Endothelial cell (in vitro differentiated cells): ENCODE measurements at regions not wholly inside any gene's neighbourhood (a gene's known extent, or its start where the extent isn't known, plus 50 kb on each side); places are given as distances from the start of the nearest gene placed in this dataset.

Experiments used
- DNase-seq: peaks from one replicate; pipeline ENCODE4 v3.0.0; 2021; ENCODE audit warnings: low spot score
- H3K27ac Mint-ChIP-seq: one replicate; pipeline ENCODE4 v1.8.0; 2021; ENCODE audit warnings: mixed read lengths, inconsistent platforms; ENCODE audit not compliant: unreplicated experiment
- H3K27me3 Mint-ChIP-seq: one replicate; pipeline ENCODE4 v1.8.0; 2021; ENCODE audit warnings: mild to moderate bottlenecking, moderate library complexity, mixed read lengths, inconsistent platforms; ENCODE audit not compliant: unreplicated experiment
- H3K36me3 Mint-ChIP-seq: one replicate; pipeline ENCODE4 v1.8.0; 2021; ENCODE audit warnings: mild to moderate bottlenecking, low read depth, mixed read lengths, inconsistent platforms; ENCODE audit not compliant: unreplicated experiment
- H3K4me1 Mint-ChIP-seq: one replicate; pipeline ENCODE4 v1.8.0; 2021; ENCODE audit warnings: mild to moderate bottlenecking, mixed read lengths, inconsistent platforms; ENCODE audit not compliant: unreplicated experiment
- H3K4me3 Mint-ChIP-seq: one replicate; pipeline ENCODE4 v1.8.0; 2021; ENCODE audit warnings: mild to moderate bottlenecking, mixed read lengths, inconsistent platforms; ENCODE audit not compliant: unreplicated experiment
- H3K9me3 Mint-ChIP-seq: one replicate; pipeline ENCODE4 v1.8.0; 2021; ENCODE audit warnings: mixed read lengths, inconsistent platforms; ENCODE audit not compliant: unreplicated experiment
- CTCF ChIP-seq: fragments of 200-600 bp; sonication (generic); IDR thresholded peaks from one replicate; pipeline ENCODE4 v1.5.0; 2021; ENCODE audit warnings: antibody characterized with exemption; ENCODE audit not compliant: unreplicated experiment

GRCh38 chr2:139142252-139142880 lies 362.2 kb upstream of the NXPH2 start:
- Mint-ChIP-seq H3K9me3 (no peaks in the 10 kb centered on the region), H3K36me3 (no peaks in the 10 kb centered on the region), H3K27ac (no peak overlapping the region), H3K27me3 (peaks cover 2% of the 10 kb centered on the region), H3K4me3 (no peak overlapping the region), H3K4me1 (no peaks in the 10 kb centered on the region)
- TF ChIP-seq CTCF, result no peak
- DNase-seq, result peak; percentile 34

- Mint-ChIP-seq H3K4me1 (no peaks in the 10 kb centered on the region), H3K36me3 (no peaks in the 10 kb centered on the region), H3K27me3 (no peaks in the 10 kb centered on the region), H3K9me3 (no peaks in the 10 kb centered on the region), H3K4me3 (no peak overlapping the region), H3K27ac (no peak overlapping the region)
- TF ChIP-seq CTCF, result no peak
- no peak for DNase-seq
Measured at GRCh38 chr2:139124271-139124670, 344.1 kb upstream of the NXPH2 start.

GRCh38 chr2:139123795-139124194 lies 343.6 kb upstream of the NXPH2 start:
- Mint-ChIP-seq H3K4me1 (no peaks in the 10 kb centered on the region), H3K27me3 (no peaks in the 10 kb centered on the region), H3K27ac (no peak overlapping the region), H3K36me3 (no peaks in the 10 kb centered on the region), H3K4me3 (no peak overlapping the region), H3K9me3 (no peaks in the 10 kb centered on the region)
- no peak for TF ChIP-seq CTCF
- no peak for DNase-seq

- H3K36me3 Mint-ChIP-seq, result no peaks in the 10 kb centered on the region
- no peak overlapping the region for H3K27ac Mint-ChIP-seq
- H3K4me3 Mint-ChIP-seq, result no peak overlapping the region
- no peaks in the 10 kb centered on the region for H3K9me3 Mint-ChIP-seq
- no peaks in the 10 kb centered on the region for H3K27me3 Mint-ChIP-seq
- TF ChIP-seq CTCF, result no peak
- DNase-seq, result no peak
- no peaks in the 10 kb centered on the region for H3K4me1 Mint-ChIP-seq
Measured at GRCh38 chr2:139122711-139123158, 342.5 kb upstream of the NXPH2 start.

GRCh38 chr2:139099721-139100120 lies 319.5 kb upstream of the NXPH2 start:
- Mint-ChIP-seq H3K27me3 (no peaks in the 10 kb centered on the region), H3K4me1 (no peaks in the 10 kb centered on the region), H3K9me3 (no peaks in the 10 kb centered on the region), H3K27ac (no peak overlapping the region), H3K4me3 (no peak overlapping the region), H3K36me3 (no peaks in the 10 kb centered on the region)
- TF ChIP-seq CTCF, result no peak
- no peak for DNase-seq
